Tibial nerve (tissue), 3 donors: ENCODE measurements at regions not wholly inside any gene's neighbourhood (a gene's known extent, or its start where the extent isn't known, plus 50 kb on each side); places are given as distances from the start of the nearest gene placed in this dataset.

Experiments
- CTCF ChIP-seq, 5 experiments: fragments of 200-600 bp in 3 of 5; fragments of 450-650 bp in 2 of 5; sonication (generic) in 3 of 5; IDR thresholded peaks; one replicate each; pipeline ENCODE4 v1.5.1; 2016 to 2019; ENCODE audit warnings: antibody characterized with exemption in 5 of 5, mild to moderate bottlenecking in 3 of 5, moderate library complexity in 2 of 5
- POLR2A ChIP-seq, 2 donors: fragments of 450-650 bp; IDR thresholded peaks; one replicate each; pipeline ENCODE4 v1.6.1; 2017; ENCODE audit warnings: antibody characterized with exemption in 2 of 2, mild to moderate bottlenecking in 2 of 2, moderate library complexity in 2 of 2

DNA sequence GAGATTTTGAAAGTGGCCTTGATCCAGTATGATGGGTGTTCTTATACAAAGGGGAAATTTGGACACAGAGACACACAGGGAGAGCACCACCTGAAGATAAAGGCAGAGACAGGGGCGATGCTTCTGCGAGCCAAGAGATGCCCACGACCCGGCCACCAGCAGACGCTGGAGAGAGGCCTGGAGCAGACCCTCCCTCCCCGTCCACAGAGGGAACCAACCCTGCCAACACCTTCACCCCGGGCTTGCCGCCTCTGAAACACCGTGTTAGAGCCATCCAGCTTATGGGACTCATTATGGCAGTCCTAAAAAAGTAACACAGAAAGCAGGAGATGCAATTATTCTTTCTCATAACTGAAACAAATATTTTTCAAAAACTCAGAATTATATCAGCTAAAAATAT, 303.3 kb upstream of the SHH start:
- no peak for TF ChIP-seq POLR2A (IDR thresholded peaks at IDR 0.05)
- no peak for TF ChIP-seq CTCF (IDR thresholded peaks at IDR 0.05)
